Retinal pigment epithelial cell (primary cell): ENCODE measurements at regions not wholly inside any gene's neighbourhood (a gene's known extent, or its start where the extent isn't known, plus 50 kb on each side); places are given as distances from the start of the nearest gene placed in this dataset.
"Not testable (repeated sequence)": the region's sequence is repeated elsewhere in the genome, so short reads cannot be mapped to it uniquely, and the experiment has no call there.

ENCODE experiments used
- DNase-seq: peaks from one replicate; pipeline ENCODE4 v3.0.0-alpha.2; 2010; ENCODE audit warnings: low read depth
- H3K4me3 ChIP-seq: 2 replicates; pipeline ENCODE4 v1.5.1; 2011; ENCODE audit warnings: mild to moderate bottlenecking, low read length, control low read depth, moderate library complexity
- TF ChIP-seq, protein P1 (sequence below): conservative IDR thresholded peaks from 2 replicates; pipeline ENCODE4 v1.5.1; 2011; ENCODE audit warnings: low read depth, low read length, control low read depth, inconsistent platforms

DNA sequence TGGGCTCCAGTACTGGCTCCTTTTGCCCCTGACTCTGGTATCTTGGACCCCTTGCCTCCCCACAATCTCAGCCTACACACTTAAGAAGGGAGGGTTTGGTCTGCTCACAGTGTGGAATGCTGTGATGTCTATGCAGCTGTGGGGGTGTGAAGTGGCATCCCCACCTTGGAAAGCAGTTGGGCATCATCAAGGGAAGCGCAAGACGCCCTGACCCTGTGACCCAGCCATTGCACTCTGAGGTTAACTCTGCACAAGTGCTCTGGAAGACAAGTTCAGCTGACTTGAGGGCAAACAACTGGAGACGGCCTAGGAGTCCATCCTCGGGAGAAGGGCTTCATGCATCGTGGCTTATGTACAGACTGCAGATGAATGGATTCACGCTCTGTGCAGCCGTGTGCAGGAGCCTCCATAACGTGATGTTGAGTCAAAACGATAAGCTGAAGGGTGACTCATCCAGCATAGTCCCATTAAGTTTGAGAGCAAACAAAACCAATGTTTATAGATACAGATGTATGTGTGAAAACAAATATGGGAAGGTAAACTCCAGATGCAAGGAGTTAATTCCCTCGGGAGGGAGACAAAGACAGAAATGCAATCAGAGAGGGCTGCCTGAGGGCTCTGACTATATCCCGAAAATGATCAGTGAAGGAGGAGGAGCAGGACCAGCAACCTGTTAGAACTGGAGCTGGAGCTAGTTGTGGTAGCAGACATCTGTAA lies 86.8 kb downstream of the LSM3 start:
- peak; percentile 52 for DNase-seq
- no peak overlapping the region for H3K4me3 ChIP-seq
- TF ChIP-seq, protein P1, sequence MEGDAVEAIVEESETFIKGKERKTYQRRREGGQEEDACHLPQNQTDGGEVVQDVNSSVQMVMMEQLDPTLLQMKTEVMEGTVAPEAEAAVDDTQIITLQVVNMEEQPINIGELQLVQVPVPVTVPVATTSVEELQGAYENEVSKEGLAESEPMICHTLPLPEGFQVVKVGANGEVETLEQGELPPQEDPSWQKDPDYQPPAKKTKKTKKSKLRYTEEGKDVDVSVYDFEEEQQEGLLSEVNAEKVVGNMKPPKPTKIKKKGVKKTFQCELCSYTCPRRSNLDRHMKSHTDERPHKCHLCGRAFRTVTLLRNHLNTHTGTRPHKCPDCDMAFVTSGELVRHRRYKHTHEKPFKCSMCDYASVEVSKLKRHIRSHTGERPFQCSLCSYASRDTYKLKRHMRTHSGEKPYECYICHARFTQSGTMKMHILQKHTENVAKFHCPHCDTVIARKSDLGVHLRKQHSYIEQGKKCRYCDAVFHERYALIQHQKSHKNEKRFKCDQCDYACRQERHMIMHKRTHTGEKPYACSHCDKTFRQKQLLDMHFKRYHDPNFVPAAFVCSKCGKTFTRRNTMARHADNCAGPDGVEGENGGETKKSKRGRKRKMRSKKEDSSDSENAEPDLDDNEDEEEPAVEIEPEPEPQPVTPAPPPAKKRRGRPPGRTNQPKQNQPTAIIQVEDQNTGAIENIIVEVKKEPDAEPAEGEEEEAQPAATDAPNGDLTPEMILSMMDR: no peak

DNA sequence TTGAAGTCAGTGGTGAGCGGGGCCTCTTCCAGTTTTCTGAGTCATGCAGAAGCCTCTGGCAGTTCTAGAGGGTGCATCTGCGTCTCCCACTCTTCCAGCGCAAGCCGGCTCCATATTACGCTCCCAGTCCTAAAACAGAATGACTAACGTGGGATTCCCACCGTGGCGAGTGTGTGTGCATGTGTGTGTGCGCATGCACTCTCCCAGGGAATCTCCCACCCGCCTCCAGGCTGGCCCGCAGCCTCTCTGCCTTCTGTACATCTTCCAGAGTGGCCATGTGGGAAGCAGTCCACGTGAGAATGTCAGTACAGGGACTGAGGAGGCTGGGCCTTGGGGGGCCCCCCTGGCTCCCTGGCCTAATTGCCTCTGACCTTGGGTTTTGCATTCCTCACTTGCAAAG lies 87.7 kb downstream of the LSM3 start:
- no peak overlapping the region for H3K4me3 ChIP-seq
- TF ChIP-seq, protein P1: no peak
- DNase-seq: no peak

DNA sequence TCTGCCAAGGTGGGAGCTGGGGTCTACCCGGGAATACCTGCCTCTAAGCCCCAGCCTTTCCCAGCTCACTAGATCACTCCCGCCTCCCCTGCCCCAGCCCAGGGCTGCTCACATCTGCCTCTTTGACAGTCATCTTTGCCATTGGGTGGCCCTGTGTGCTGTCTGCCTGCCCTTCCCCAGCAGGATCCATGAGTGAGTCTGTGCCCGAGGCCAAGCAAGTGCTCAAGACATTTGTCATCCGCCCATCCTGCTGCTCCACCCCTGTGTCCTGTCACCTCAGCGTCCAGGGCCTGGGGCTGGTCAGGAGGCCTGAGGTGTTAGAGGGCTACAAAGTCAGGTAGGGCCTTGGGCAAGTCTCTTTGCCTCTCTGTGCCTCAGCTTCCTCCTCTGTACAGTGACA lies 89.4 kb downstream of the LSM3 start:
- TF ChIP-seq, protein P1: no peak
- no peak for DNase-seq

DNA sequence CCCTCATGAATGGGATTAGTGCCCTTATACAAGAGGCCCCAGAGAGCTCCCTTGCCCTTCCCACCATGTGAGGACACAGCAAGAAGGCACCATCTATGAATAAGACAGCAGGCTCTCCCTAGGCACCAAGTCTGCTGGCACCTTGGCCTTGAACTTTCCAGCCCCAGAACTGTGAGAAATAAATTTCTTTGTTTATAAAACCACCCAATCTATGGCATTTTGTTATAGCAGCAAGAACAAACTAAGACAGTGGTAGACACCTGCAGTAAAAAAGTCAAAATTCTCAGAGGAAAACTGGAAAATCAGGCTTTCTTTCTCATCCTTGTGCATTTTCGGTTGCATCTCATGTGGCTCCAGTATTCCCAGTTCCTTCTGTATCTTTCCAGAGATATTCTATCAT lies 90.3 kb downstream of the LSM3 start:
- no peak for DNase-seq
- TF ChIP-seq, protein P1: no peak
- no peak overlapping the region for H3K4me3 ChIP-seq

More for the DNA sequence above, 89.4 kb downstream of the LSM3 start:
- no peak overlapping the region for H3K4me3 ChIP-seq

DNA sequence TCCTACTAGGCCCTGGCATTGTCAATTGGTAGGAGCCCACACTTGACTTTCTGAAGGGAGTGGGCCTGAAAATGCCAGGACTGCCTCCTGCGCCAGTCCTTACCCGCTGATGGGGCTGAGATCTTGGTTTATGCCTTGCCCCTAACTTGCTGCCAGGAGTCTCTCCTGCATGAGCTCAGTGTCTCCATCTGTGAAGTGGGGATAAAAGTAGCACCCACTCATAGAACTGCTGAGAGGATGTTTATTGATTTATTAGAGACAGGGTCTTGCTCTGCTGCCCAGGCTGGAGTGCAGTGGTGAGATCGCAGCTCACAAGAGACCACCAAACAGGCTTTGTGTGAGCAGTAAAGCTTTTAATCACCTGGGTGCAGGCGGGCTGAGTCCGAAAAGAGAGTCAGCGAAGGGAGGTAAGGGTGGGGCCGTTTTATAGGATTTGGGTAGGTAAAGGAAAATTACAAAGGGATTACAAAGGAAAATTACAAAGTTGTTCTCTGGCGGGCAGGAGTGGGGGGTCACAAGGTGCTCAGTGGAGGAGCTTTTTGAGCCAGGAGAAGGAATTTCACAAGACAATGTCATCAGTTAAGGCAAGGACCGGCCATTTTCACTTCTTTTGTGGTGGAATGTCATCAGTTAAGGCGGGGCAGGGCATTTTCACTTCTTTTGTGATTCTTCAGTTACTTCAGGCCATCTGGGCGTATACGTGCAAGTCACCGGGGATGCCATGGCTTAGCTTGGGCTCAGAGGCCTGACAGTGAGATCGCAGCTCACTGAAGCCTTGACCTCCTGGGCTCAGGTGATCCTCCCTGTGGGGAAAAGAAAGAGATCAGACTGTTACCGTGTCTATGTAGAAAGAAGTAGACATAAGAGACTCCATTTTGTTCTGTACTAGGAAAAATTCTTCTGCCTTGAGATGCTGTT lies 93.7 kb downstream of the LSM3 start:
- H3K4me3 ChIP-seq, DNase-seq: not testable (repeated sequence)

DNA sequence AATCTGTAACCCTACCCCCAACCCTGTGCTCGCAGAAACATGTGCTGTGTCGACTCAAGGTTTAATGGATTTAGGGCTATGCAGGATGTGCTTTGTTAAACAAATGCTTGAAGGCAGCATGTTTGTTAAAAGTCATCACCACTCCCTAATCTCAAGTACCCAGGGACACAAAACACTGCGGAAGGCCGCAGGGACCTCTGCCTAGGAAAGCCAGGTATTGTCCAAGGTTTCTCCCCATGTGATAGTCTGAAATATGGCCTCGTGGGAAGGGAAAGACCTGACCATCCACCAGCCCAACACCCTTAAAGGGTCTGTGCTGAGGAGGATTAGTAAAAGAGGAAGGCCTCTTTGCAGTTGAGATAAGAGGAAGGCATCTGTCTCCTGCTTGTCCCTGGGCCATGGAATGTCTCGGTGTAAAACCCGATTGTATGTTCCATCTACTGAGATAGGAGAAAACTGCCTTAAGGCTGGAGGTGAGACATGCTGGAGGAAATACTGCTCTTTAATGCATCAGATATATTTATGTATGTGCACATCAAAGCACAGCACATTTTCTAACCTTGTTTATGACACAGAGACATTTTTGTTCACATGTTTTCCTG lies 94.4 kb downstream of the LSM3 start:
- DNase-seq, H3K4me3 ChIP-seq: not testable (repeated sequence)

DNA sequence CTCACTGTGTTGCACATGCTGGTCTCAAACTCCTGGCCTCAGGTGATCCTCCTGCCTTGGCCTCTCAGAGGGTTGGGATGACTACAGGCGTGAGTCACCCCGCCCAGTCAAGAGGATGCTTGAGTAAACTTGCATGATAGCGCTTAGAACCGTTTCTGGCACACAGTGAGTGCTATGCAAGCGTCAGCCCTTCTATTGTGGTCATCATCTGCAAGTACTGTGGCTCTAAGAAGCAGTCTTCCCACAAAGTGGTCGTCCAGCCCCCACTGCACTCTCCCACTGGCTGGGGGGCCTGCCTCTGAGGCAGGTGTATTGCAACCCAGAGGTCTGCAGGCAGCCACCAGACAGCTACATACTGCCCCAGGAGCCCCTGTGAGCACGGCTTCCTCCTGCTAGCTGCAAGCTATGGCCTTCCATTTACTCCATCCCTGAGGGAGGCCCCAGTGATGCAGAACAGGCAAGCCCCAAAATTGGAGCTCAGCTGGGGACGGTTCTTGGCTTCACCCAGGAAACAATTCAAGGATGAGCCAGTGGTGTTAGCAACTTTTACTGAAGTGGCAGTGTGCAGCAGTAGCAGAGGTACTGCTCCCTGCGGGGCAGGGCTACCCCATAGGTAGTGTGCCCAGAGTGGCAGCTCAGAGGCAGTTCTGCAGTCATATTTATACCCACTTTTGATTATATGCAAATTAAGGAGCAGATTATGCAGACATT lies 95.4 kb downstream of the LSM3 start:
- no peak overlapping the region for H3K4me3 ChIP-seq
- DNase-seq: no peak
- TF ChIP-seq, protein P1: no peak
